ENCODE measurements at regions not wholly inside any gene's neighbourhood (a gene's known extent, or its start where the extent isn't known, plus 50 kb on each side); places are given as distances from the start of the nearest gene placed in this dataset.

DNA sequence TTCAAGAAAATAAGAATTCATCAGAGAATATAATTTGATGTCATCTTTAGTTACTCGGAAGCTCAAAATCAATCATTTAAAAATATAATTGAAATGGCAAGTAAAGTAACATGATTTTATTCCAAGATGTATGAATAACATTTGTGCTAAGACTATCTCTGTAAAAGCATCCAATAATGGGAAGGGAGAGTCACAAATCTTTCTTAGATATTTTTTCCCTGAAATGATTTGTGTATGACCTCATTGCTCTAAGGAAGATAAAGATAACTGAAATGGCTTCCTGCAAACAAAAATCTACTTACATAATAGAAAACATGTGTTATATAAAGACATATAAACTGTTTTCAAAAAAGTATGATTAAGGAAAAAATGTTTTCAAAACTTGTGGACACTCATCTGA is 97.4 kb upstream of the FGF10 start:
- no peak for DNase-seq (ENCODE audit: low read depth in 2 of 2)
- H3K27me3 ChIP-seq (ENCODE audit: control insufficient read depth, insufficient read depth, low read length), result no peaks in the 10 kb centered on the region
- no peak overlapping the region for H2AFZ ChIP-seq (ENCODE audit: low read length)
- no peak for TF ChIP-seq EZH2 (IDR thresholded peaks at IDR 0.05; ENCODE audit: low read length, missing control alignments)
- TF ChIP-seq, protein P1, sequence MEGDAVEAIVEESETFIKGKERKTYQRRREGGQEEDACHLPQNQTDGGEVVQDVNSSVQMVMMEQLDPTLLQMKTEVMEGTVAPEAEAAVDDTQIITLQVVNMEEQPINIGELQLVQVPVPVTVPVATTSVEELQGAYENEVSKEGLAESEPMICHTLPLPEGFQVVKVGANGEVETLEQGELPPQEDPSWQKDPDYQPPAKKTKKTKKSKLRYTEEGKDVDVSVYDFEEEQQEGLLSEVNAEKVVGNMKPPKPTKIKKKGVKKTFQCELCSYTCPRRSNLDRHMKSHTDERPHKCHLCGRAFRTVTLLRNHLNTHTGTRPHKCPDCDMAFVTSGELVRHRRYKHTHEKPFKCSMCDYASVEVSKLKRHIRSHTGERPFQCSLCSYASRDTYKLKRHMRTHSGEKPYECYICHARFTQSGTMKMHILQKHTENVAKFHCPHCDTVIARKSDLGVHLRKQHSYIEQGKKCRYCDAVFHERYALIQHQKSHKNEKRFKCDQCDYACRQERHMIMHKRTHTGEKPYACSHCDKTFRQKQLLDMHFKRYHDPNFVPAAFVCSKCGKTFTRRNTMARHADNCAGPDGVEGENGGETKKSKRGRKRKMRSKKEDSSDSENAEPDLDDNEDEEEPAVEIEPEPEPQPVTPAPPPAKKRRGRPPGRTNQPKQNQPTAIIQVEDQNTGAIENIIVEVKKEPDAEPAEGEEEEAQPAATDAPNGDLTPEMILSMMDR (conservative IDR thresholded peaks at IDR 0.05 in 1 of 2, IDR thresholded peaks at IDR 0.05 in 1 of 2; ENCODE audit: low read depth in 1 of 2, low read length in 2 of 2), result no peak
- H3K4me3 ChIP-seq (replicated peaks in 1 of 4; ENCODE audit: control extremely low read depth in 1 of 4, insufficient read depth in 1 of 4, low read depth in 3 of 4, low read length in 4 of 4), result no peak overlapping the region
- H3K9ac ChIP-seq (ENCODE audit: insufficient read depth, low read length), result no peak overlapping the region
- H4K20me1 ChIP-seq (ENCODE audit: control insufficient read depth, extremely low read depth, insufficient read depth, low read length), result no peaks in the 10 kb centered on the region
- no peaks in the 10 kb centered on the region for H3K4me1 ChIP-seq (ENCODE audit: control insufficient read depth, extremely low read depth, insufficient read depth, low read length)
- H3K9me3 ChIP-seq (ENCODE audit: control insufficient read depth, insufficient read depth, low read depth, low read length), result no peaks in the 10 kb centered on the region
- no peaks in the 10 kb centered on the region for H3K36me3 ChIP-seq (ENCODE audit: control insufficient read depth, insufficient read depth, low read length)
- no peak overlapping the region for H3K27ac ChIP-seq (ENCODE audit: insufficient read depth, low read length)
- H3K4me2 ChIP-seq (ENCODE audit: extremely low read depth, insufficient read depth, low read length), result no peak overlapping the region
- H3K79me2 ChIP-seq (ENCODE audit: control insufficient read depth, insufficient read depth, low read length), result no peaks in the 10 kb centered on the region

DNA sequence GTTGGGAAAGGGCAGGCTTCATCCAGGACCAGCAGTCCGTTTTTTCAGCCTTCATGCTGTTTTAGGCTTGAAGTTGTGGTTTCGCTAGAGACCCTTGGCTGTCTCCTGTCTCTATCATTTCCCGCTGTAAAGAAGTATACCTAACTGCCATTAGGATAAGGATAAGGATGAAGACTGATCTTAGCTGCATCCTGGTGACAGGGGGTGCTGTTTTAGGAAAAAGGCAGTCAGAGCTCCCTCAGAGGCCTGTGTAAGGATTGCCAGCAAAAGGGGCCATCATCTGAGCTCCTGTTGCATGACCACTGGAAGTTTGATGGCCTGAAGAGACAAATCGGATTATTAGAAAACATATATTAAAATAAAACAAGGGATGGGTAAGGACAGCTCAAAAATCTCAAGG is 64.8 kb upstream of the FGF10 start:
- no peaks in the 10 kb centered on the region for H3K36me3 ChIP-seq (ENCODE audit: control insufficient read depth, insufficient read depth, low read length)
- TF ChIP-seq, protein P1 (conservative IDR thresholded peaks at IDR 0.05 in 1 of 2, IDR thresholded peaks at IDR 0.05 in 1 of 2; ENCODE audit: low read depth in 1 of 2, low read length in 2 of 2), result no peak
- TF ChIP-seq EZH2 (IDR thresholded peaks at IDR 0.05; ENCODE audit: low read length, missing control alignments), result no peak

GRCh38 chr5:44446399-44446798 is 57.2 kb upstream of the FGF10 start:
- Histone ChIP-seq H3K36me3 (ENCODE audit: control insufficient read depth, insufficient read depth, low read length) (no peaks in the 10 kb centered on the region), H4K20me1 (ENCODE audit: control insufficient read depth, extremely low read depth, insufficient read depth, low read length) (no peaks in the 10 kb centered on the region), H3K4me3 (replicated peaks in 1 of 4; ENCODE audit: control extremely low read depth in 1 of 4, insufficient read depth in 1 of 4, low read depth in 3 of 4, low read length in 4 of 4) (no peak overlapping the region), H3K4me2 (ENCODE audit: extremely low read depth, insufficient read depth, low read length) (no peak overlapping the region), H2AFZ (ENCODE audit: low read length) (no peak overlapping the region), H3K27me3 (ENCODE audit: control insufficient read depth, insufficient read depth, low read length) (no peaks in the 10 kb centered on the region), H3K4me1 (ENCODE audit: control insufficient read depth, extremely low read depth, insufficient read depth, low read length) (no peaks in the 10 kb centered on the region), H3K27ac (ENCODE audit: insufficient read depth, low read length) (no peak overlapping the region), H3K79me2 (ENCODE audit: control insufficient read depth, insufficient read depth, low read length) (no peaks in the 10 kb centered on the region), H3K9me3 (ENCODE audit: control insufficient read depth, insufficient read depth, low read depth, low read length) (no peaks in the 10 kb centered on the region), H3K9ac (ENCODE audit: insufficient read depth, low read length) (no peak overlapping the region)
- DNase-seq (ENCODE audit: low read depth in 2 of 2), result no peak
- TF ChIP-seq, protein P1 (conservative IDR thresholded peaks at IDR 0.05 in 1 of 2, IDR thresholded peaks at IDR 0.05 in 1 of 2; ENCODE audit: low read depth in 1 of 2, low read length in 2 of 2), result no peak
- no peak for TF ChIP-seq EZH2 (IDR thresholded peaks at IDR 0.05; ENCODE audit: low read length, missing control alignments)

More for the DNA sequence above, 64.8 kb upstream of the FGF10 start:
- no peak for DNase-seq (ENCODE audit: low read depth in 2 of 2)
- H3K9ac ChIP-seq (ENCODE audit: insufficient read depth, low read length), result no peak overlapping the region
- H2AFZ ChIP-seq (ENCODE audit: low read length), result no peak overlapping the region
- H3K27ac ChIP-seq (ENCODE audit: insufficient read depth, low read length), result no peak overlapping the region
- no peak overlapping the region for H3K4me2 ChIP-seq (ENCODE audit: extremely low read depth, insufficient read depth, low read length)
- H3K9me3 ChIP-seq (ENCODE audit: control insufficient read depth, insufficient read depth, low read depth, low read length), result no peaks in the 10 kb centered on the region
- H3K4me1 ChIP-seq (ENCODE audit: control insufficient read depth, extremely low read depth, insufficient read depth, low read length), result no peaks in the 10 kb centered on the region
- no peaks in the 10 kb centered on the region for H4K20me1 ChIP-seq (ENCODE audit: control insufficient read depth, extremely low read depth, insufficient read depth, low read length)
- H3K79me2 ChIP-seq (ENCODE audit: control insufficient read depth, insufficient read depth, low read length), result no peaks in the 10 kb centered on the region
- no peak overlapping the region for H3K4me3 ChIP-seq (replicated peaks in 1 of 4; ENCODE audit: control extremely low read depth in 1 of 4, insufficient read depth in 1 of 4, low read depth in 3 of 4, low read length in 4 of 4)
- no peaks in the 10 kb centered on the region for H3K27me3 ChIP-seq (ENCODE audit: control insufficient read depth, insufficient read depth, low read length)
